ENCODE measurements at regions not wholly inside any gene's neighbourhood (a gene's known extent, or its start where the extent isn't known, plus 50 kb on each side); places are given as distances from the start of the nearest gene placed in this dataset.

DNA sequence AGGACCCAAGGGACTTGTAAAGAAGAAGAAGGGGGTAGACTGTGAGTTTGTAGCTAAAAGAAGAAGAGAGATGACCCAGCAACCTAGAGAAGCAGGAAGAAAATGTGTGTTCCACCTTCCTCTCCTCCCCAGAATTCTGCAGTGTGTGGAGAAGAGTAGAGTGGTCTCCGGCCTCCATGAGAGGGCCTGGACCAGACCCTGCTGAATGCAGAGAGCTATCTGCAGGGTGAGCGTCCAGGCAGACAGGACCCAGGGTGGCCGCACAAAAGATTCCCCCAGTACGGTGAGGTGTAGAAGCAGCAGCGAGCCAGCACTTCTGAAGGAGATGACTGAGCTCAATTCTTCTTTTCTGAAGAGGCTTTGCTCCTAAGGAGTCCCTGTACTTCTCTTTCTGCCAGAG lies 239.7 kb upstream of the ANKRD30A start:
- Histone ChIP-seq H3K27me3 (no peaks in the 10 kb centered on the region), H3K9me3 (no peaks in the 10 kb centered on the region), H3K4me3 (no peak overlapping the region), H3K4me1 (no peaks in the 10 kb centered on the region), H3K36me3 (no peaks in the 10 kb centered on the region), H3K27ac (no peak overlapping the region)
- 80 to 90% (median 87%) methylated on average over 5 of the region's 5 CpGs for WGBS, 5 donors
- no peak for DNase-seq
- intact Hi-C loops (cut with DNase I; ENCODE audit: low total_unique reads): no loop called here
- no peak for TF ChIP-seq POLR2AphosphoS5 (IDR thresholded peaks at IDR 0.05)
- no peak for TF ChIP-seq EP300 (IDR thresholded peaks at IDR 0.05)
- TF ChIP-seq, protein P1, sequence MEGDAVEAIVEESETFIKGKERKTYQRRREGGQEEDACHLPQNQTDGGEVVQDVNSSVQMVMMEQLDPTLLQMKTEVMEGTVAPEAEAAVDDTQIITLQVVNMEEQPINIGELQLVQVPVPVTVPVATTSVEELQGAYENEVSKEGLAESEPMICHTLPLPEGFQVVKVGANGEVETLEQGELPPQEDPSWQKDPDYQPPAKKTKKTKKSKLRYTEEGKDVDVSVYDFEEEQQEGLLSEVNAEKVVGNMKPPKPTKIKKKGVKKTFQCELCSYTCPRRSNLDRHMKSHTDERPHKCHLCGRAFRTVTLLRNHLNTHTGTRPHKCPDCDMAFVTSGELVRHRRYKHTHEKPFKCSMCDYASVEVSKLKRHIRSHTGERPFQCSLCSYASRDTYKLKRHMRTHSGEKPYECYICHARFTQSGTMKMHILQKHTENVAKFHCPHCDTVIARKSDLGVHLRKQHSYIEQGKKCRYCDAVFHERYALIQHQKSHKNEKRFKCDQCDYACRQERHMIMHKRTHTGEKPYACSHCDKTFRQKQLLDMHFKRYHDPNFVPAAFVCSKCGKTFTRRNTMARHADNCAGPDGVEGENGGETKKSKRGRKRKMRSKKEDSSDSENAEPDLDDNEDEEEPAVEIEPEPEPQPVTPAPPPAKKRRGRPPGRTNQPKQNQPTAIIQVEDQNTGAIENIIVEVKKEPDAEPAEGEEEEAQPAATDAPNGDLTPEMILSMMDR (IDR thresholded peaks at IDR 0.05): no peak
- no peak for TF ChIP-seq POLR2A (IDR thresholded peaks at IDR 0.05)

DNA sequence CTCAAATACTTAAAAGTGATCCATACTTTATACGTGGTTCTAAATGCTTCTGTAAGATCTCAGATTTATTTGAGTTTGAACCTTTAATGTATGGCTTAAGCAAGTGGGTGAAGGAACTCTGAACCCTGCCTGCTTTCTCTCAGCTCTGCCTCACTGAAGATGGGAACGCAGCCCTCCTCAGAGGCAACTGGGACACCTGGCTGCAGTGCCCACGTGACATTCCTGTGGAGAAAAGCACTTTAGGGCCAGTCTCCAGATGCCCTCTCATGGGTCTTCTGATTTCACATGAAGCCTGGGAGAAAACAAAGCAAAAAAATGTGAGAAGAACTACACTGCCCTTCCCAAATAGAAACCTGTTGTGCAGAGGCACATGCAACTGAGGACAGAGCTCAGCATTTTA lies 242.6 kb upstream of the ANKRD30A start:
- no peak for TF ChIP-seq EP300 (IDR thresholded peaks at IDR 0.05)
- TF ChIP-seq, protein P1 (IDR thresholded peaks at IDR 0.05): no peak
- no peak for TF ChIP-seq POLR2AphosphoS5 (IDR thresholded peaks at IDR 0.05)
- Histone ChIP-seq H3K36me3 (no peaks in the 10 kb centered on the region), H3K27ac (no peak overlapping the region), H3K4me1 (no peaks in the 10 kb centered on the region), H3K27me3 (no peaks in the 10 kb centered on the region), H3K4me3 (no peak overlapping the region), H3K9me3 (no peaks in the 10 kb centered on the region)
- intact Hi-C loops (cut with DNase I; ENCODE audit: low total_unique reads): loop anchor here (5.0 kb wide), 1 partner anchor 1250 kb away; no protein-coding TSS in a partner anchor
- DNase-seq: no peak
- WGBS, 5 donors: 71 to 86% (median 78%) methylated on average over 3 of the region's 3 CpGs

DNA sequence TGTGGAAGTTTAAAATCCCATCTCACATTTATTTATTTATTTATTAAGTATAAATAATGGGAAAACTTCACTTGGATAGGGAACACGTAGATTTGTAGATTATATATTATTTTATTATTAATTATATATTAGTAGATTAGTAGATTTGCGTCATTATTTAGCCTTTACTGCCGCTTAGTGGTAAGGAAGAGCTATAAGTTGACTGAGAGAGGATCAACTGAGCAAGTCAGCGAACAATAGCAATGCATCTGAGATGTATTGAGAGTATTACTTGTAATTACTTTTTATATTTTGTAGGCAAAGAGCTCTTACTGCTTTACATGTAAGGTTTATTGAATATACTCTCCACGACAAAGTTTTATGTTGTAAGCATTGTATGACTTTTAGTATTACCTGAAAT lies 244.5 kb upstream of the ANKRD30A start:
- no peaks in the 10 kb centered on the region for H3K9me3 ChIP-seq
- WGBS, 5 donors: 7 to 12% (median 9%) methylated on average over 5 of the region's 5 CpGs
- H3K36me3 ChIP-seq: no peaks in the 10 kb centered on the region
- intact Hi-C loops (cut with DNase I; ENCODE audit: low total_unique reads): loop anchor here (5.0 kb wide), 1 partner anchor 1249 kb away; no protein-coding TSS in a partner anchor
- H3K4me1 ChIP-seq: no peaks in the 10 kb centered on the region
- H3K4me3 ChIP-seq: no peak overlapping the region
- TF ChIP-seq, protein P1 (IDR thresholded peaks at IDR 0.05): peak in 3 of 7 experiments; percentile 31 to 36 (median 32)
- TF ChIP-seq POLR2AphosphoS5 (IDR thresholded peaks at IDR 0.05): no peak
- no peak for TF ChIP-seq EP300 (IDR thresholded peaks at IDR 0.05)
- no peak for TF ChIP-seq POLR2A (IDR thresholded peaks at IDR 0.05)
- no peaks in the 10 kb centered on the region for H3K27me3 ChIP-seq
- H3K27ac ChIP-seq: no peak overlapping the region
- DNase-seq: peak in 1 of 2 donors; percentile 53

DNA sequence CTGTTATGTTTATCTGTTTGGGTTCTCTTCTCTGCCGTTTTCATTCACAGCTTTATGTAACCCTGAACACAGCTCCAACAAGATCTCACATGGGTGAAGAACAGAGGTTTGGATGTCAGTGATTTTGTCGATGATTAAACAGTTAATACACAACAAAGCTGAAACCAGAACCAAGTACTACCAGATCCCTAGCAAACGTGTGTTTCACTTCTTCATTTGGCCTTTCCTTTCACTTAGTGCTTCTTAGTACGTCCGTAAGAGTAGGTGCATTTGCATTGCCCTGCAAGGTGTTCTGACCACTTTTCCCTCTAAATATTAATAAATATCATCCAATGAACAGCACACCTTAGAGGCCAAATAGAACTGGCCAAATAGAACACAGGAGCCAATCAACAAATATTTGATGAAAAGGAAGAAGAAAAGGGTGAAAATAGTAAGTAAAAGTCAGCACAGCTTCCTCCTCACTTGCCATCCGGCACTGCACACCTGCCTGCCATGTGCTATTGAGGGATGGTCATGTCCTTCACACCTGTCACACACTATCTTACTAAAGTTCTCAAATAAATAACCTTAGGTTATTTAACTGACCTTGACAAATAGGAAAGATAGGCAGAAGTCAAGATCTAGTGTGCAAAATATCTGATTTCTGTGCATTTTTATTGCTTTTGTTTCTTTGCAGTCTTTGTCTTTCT lies 252.6 kb upstream of the ANKRD30A start:
- H3K27ac ChIP-seq: no peak overlapping the region
- 64 to 71% (median 67%) methylated on average over 6 of the region's 6 CpGs for WGBS, 5 donors
- intact Hi-C loops (cut with DNase I; ENCODE audit: low total_unique reads): no loop called here

More for the DNA sequence above, 252.6 kb upstream of the ANKRD30A start:
- H3K36me3 ChIP-seq: no peaks in the 10 kb centered on the region
- H3K4me1 ChIP-seq: no peaks in the 10 kb centered on the region
- H3K27me3 ChIP-seq: no peaks in the 10 kb centered on the region
- TF ChIP-seq, protein P1 (IDR thresholded peaks at IDR 0.05): no peak
- TF ChIP-seq POLR2AphosphoS5 (IDR thresholded peaks at IDR 0.05) (no peak), EP300 (IDR thresholded peaks at IDR 0.05) (no peak), POLR2A (IDR thresholded peaks at IDR 0.05) (no peak)
- no peak for DNase-seq
- H3K4me3 ChIP-seq: no peak overlapping the region
- no peaks in the 10 kb centered on the region for H3K9me3 ChIP-seq
